IMR-90 (cell line): ENCODE measurements at regions not wholly inside any gene's neighbourhood (a gene's known extent, or its start where the extent isn't known, plus 50 kb on each side); places are given as distances from the start of the nearest gene placed in this dataset.

Source experiments
- CTCF ChIP-seq: conservative IDR thresholded peaks from 2 replicates; pipeline ENCODE4 v1.5.1; 2012; ENCODE audit warnings: mild to moderate bottlenecking, low read depth, low read length, improper control_type of control experiment
- POLR2A ChIP-seq: IDR thresholded peaks from 2 replicates; pipeline ENCODE4 v1.6.1; 2012; ENCODE audit warnings: mild to moderate bottlenecking, low read depth, low read length

- TF ChIP-seq CTCF = no peak
- no peak for TF ChIP-seq POLR2A
Observed at GRCh38 chr3:26064297-26064696, 274.4 kb downstream of the OXSM start.
